ENCODE measurements at regions not wholly inside any gene's neighbourhood (a gene's known extent, or its start where the extent isn't known, plus 50 kb on each side); places are given as distances from the start of the nearest gene placed in this dataset.

GRCh38 chr2:239902749-239903201 lies 122.4 kb downstream of the NDUFA10 start:
- Mint-ChIP-seq H3K4me1 (ENCODE audit: low read depth) (no peaks in the 10 kb centered on the region), H3K27ac (ENCODE audit: unreplicated experiment) (no peak overlapping the region), H3K4me3 (ENCODE audit: unreplicated experiment) (no peak overlapping the region), H3K36me3 (ENCODE audit: low read depth) (peaks cover 2% of the 10 kb centered on the region), H3K9me3 (ENCODE audit: low read depth) (peaks cover 8% of the 10 kb centered on the region), H3K27me3 (ENCODE audit: low read depth) (peaks cover 12% of the 10 kb centered on the region)
- TF ChIP-seq CTCF (IDR thresholded peaks at IDR 0.05), result no peak
- no peak for DNase-seq (ENCODE audit: low spot score)

- no peak for TF ChIP-seq CTCF (IDR thresholded peaks at IDR 0.05)
- no peaks in the 10 kb centered on the region for H3K36me3 Mint-ChIP-seq (ENCODE audit: low read depth)
- no peaks in the 10 kb centered on the region for H3K4me1 Mint-ChIP-seq (ENCODE audit: low read depth)
- H3K27me3 Mint-ChIP-seq (ENCODE audit: low read depth), result peaks cover 35% of the 10 kb centered on the region
- DNase-seq (ENCODE audit: low spot score), result no peak
- H3K4me3 Mint-ChIP-seq (ENCODE audit: unreplicated experiment), result no peak overlapping the region
- H3K27ac Mint-ChIP-seq (ENCODE audit: unreplicated experiment), result no peak overlapping the region
- no peaks in the 10 kb centered on the region for H3K9me3 Mint-ChIP-seq (ENCODE audit: low read depth)
Observed at GRCh38 chr2:239898292-239898925, 126.7 kb downstream of the NDUFA10 start.

GRCh38 chr2:239897596-239898235 lies 127.4 kb downstream of the NDUFA10 start:
- H3K27ac Mint-ChIP-seq (ENCODE audit: unreplicated experiment), result no peak overlapping the region
- no peaks in the 10 kb centered on the region for H3K4me1 Mint-ChIP-seq (ENCODE audit: low read depth)
- H3K27me3 Mint-ChIP-seq (ENCODE audit: low read depth), result peaks cover 35% of the 10 kb centered on the region
- no peak for DNase-seq (ENCODE audit: low spot score)
- no peaks in the 10 kb centered on the region for H3K9me3 Mint-ChIP-seq (ENCODE audit: low read depth)
- no peak overlapping the region for H3K4me3 Mint-ChIP-seq (ENCODE audit: unreplicated experiment)
- no peaks in the 10 kb centered on the region for H3K36me3 Mint-ChIP-seq (ENCODE audit: low read depth)
- no peak for TF ChIP-seq CTCF (IDR thresholded peaks at IDR 0.05)

GRCh38 chr2:239896075-239896474 lies 129.1 kb downstream of the NDUFA10 start:
- peaks cover 29% of the 10 kb centered on the region for H3K27me3 Mint-ChIP-seq (ENCODE audit: low read depth)
- no peak overlapping the region for H3K27ac Mint-ChIP-seq (ENCODE audit: unreplicated experiment)
- H3K36me3 Mint-ChIP-seq (ENCODE audit: low read depth), result no peaks in the 10 kb centered on the region
- H3K4me3 Mint-ChIP-seq (ENCODE audit: unreplicated experiment), result no peak overlapping the region
- DNase-seq (ENCODE audit: low spot score), result no peak
- H3K9me3 Mint-ChIP-seq (ENCODE audit: low read depth), result no peaks in the 10 kb centered on the region
- H3K4me1 Mint-ChIP-seq (ENCODE audit: low read depth), result no peaks in the 10 kb centered on the region
- no peak for TF ChIP-seq CTCF (IDR thresholded peaks at IDR 0.05)

- H3K4me3 Mint-ChIP-seq (ENCODE audit: unreplicated experiment), result no peak overlapping the region
- TF ChIP-seq CTCF (IDR thresholded peaks at IDR 0.05), result no peak
- no peaks in the 10 kb centered on the region for H3K9me3 Mint-ChIP-seq (ENCODE audit: low read depth)
- no peaks in the 10 kb centered on the region for H3K4me1 Mint-ChIP-seq (ENCODE audit: low read depth)
- no peak for DNase-seq (ENCODE audit: low spot score)
- no peaks in the 10 kb centered on the region for H3K36me3 Mint-ChIP-seq (ENCODE audit: low read depth)
- peaks cover 29% of the 10 kb centered on the region for H3K27me3 Mint-ChIP-seq (ENCODE audit: low read depth)
- no peak overlapping the region for H3K27ac Mint-ChIP-seq (ENCODE audit: unreplicated experiment)
Observed at GRCh38 chr2:239895669-239896068, 129.5 kb downstream of the NDUFA10 start.

Measured in chondrocyte (in vitro differentiated cells).